GM19238 (cell line): ENCODE measurements at regions not wholly inside any gene's neighbourhood (a gene's known extent, or its start where the extent isn't known, plus 50 kb on each side); places are given as distances from the start of the nearest gene placed in this dataset.

Experiments
- DNase-seq: peaks from one replicate; pipeline ENCODE4 v3.0.0; 2011; ENCODE audit warnings: low spot score; ENCODE audit not compliant: insufficient read length

GRCh38 chr15:61633951-61634350 lies 404.8 kb upstream of the RORA start:
- DNase-seq = no peak

- no peak for DNase-seq
Measured at GRCh38 chr15:61629269-61629668, 400.2 kb upstream of the RORA start.

DNA sequence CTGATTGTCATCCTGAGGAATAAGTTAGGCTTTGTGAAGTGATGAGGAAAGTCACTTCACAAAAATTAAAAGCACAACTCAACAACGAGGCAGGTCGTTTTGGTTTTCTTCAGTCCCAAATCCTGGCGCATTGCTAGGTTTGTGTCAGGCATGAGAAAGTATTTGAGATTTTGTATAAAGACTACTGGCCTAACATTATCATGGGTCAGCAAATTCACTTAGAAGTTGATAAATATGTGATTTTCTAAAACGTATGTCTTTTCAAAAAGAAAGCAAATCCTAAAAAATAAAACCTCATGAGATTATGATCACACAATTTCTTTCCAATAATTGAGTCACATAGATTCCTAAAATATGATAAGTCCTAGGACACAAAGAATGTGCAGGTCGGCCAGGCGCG lies 395.8 kb upstream of the RORA start:
- DNase-seq = no peak

- DNase-seq = no peak
Measured at GRCh38 chr15:61623746-61624145, 394.6 kb upstream of the RORA start.

DNA sequence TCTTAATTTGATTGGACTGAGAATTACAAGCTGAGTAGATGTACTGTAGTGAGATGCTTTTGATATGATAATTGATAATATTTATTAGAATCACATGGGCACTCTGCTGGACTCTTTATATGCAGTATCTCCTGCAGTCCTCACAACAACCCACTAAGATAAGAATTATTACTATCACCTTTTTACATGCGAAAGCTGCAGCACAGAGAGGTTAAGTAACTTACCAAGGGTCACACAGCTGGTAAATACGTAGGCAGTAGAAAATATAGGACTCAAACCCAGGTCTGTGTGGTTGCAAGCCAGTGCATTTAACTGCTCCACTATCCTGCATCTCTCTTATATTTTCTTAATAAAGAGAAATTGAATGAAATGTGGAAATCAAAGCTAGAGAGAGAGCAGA lies 392.8 kb upstream of the RORA start:
- DNase-seq = no peak

GRCh38 chr15:61621146-61621545 lies 392.0 kb upstream of the RORA start:
- no peak for DNase-seq

- no peak for DNase-seq
Measured at GRCh38 chr15:61620151-61620550, 391.0 kb upstream of the RORA start.

DNA sequence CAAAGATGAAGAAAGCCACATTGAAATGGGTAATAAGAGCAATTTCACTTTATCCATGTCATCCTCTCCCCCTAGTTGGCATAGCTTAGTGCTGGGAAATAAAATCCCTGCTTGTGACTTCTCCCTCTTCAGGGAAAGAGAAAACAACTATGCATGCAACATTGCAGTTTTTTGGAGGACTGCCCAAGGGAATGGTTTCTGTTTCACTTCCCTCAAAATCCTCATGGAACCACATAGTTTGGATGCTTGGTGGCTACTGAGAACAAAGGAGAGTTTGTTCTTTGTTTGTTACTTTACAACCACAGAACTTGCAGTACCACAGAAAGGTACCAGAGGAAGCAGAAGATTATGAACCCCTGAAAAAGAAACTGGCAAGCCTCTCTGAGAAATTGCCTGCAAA lies 384.6 kb upstream of the RORA start:
- no peak for DNase-seq

GRCh38 chr15:61613138-61613537 lies 384.0 kb upstream of the RORA start:
- DNase-seq = no peak

GRCh38 chr15:61612111-61612510 lies 383.0 kb upstream of the RORA start:
- no peak for DNase-seq

DNA sequence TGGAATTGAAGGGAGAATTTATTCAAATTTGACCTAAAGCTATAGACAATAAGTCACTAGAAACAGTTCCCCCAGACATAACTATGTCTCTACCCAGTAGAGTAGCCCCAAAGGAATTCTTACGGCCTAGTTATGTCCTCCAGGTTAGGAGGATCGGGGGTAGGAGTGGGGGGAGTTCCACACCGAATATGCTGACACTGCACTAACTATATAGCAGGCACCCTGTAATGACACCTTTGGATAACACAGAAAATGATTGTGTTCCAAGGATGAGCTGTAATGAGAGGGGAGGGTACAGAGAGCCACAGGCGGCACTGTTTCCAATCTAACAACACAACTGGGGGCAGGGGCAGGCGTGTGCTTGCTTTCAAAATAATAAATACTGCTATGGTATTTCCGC lies 376.2 kb upstream of the RORA start:
- no peak for DNase-seq

- DNase-seq = no peak
Measured at GRCh38 chr15:61598655-61599054, 369.6 kb upstream of the RORA start.

DNA sequence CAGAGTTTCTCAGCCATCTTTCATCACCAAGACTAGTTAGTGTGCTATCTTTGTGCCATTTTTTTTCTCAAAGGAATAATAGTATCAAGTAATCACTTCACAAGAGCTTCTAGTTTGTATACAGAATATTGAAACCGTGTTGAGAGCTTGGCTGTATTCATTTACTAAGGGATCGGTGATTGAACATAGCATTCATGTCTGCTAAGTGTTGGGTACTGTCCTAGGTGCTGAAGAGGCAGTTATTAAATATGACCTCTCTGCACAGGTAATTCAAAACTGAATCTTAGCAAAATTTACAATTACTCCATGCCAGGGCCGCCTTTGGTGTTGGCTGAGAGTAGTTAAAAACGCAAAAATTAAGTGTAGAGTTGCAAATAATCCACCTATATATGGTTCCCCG lies 355.3 kb upstream of the RORA start:
- no peak for DNase-seq

DNA sequence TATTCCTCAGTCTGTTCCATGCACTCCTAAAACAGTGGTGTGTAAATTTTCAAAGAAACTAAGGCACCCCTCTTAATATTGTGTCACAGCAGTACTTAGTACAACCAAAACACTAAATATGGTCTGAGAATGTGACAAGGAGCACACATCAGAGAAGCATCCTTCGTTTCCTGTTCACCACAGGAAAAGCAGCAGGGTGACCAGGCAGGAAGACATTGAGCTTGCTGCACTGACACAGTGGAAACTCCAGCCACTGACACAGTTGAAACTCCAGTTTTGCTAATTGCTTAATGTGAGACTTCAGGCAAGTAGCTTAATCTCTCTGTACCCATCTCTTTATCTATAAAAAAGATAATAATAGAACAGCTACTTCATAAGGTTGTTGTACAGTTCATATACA lies 353.0 kb upstream of the RORA start:
- no peak for DNase-seq

DNA sequence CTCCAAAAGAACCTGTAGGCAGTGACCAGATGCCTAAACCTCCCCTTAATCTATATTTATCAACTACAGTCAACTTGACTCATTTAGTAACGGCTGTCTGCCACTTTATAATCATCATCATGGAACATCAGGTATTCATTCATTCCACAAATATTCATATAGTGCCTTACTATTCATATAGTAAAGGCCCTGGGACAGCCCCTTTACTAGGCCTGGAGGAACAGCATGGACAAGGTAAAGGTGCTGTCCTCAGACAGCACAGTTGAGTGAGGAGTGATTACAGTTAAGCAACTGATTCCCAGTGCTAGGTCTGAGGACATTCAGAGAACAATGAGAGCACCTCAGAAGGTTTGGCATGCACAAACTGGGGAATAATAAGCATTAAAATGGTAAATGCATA lies 346.5 kb upstream of the RORA start:
- no peak for DNase-seq

- DNase-seq = no peak
Measured at GRCh38 chr15:61571026-61571425, 341.9 kb upstream of the RORA start.

- DNase-seq = no peak
Measured at GRCh38 chr15:61564785-61565184, 335.7 kb upstream of the RORA start.

GRCh38 chr15:61558172-61559136 lies 329.4 kb upstream of the RORA start:
- DNase-seq = no peak

- no peak for DNase-seq
Measured at GRCh38 chr15:61556037-61556648, 327.0 kb upstream of the RORA start.

GRCh38 chr15:61549727-61550126 lies 320.6 kb upstream of the RORA start:
- DNase-seq = no peak

GRCh38 chr15:61545763-61546162 lies 316.7 kb upstream of the RORA start:
- no peak for DNase-seq

DNA sequence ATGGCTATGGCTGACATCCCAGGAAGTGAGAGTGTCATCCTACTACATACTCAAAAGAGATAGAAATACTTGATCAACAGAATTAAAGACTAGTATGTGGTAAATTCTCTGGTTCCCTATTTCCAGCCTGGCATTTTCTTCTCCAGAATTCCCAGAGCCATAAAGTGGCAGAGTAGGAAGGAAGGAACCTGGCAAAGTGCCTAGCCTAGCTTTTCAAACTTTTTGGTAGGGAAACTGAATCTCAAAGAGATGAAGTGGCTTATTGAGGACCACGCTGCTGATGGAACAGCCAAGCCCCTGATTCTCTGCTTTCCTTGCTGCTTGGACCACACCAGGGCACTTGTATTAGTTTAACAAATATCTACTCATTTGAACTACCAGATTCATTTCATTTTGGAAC lies 312.4 kb upstream of the RORA start:
- no peak for DNase-seq

DNA sequence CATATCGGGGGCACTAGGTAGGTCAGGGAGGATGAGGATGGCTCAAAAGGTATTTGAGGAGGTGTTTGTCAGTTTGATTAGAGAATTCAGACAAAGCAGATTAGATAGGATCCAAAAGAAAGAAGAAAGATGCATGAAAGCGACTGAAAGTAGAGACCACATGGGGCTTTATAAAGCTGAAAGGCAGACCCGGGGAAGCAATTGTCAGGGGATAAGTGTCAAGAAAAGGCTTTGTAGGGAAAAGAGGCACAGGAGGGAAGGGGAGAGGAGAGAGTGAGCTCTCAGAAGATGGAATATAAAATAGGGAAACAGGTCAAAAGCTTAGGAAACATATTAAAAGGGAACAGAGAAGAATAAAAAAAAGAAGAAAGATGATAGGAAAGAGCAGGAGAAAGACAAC lies 308.2 kb upstream of the RORA start:
- DNase-seq = no peak
